Lung (tissue), 11 donors: ENCODE measurements at regions not wholly inside any gene's neighbourhood (a gene's known extent, or its start where the extent isn't known, plus 50 kb on each side); places are given as distances from the start of the nearest gene placed in this dataset.

Experiments
- ATAC-seq: fragments of 200-7000 bp; cut with Tn5 transposase; one replicate; pipeline ENCODE4 v1.9.1; 2020; ENCODE audit warnings: moderate number of reproducible peaks; ENCODE audit not compliant: insufficient read depth, low FRiP score
- DNase-seq, 3 donors: peaks; one replicate each; pipeline ENCODE4 v3.0.0-alpha.2; 2013 to 2017
- H3K27ac ChIP-seq, 2 donors: one replicate each; pipeline ENCODE4 v1.5.1; 2013; ENCODE audit warnings: mild to moderate bottlenecking in 2 of 2, moderate library complexity in 2 of 2, control low read depth in 1 of 2, inconsistent platforms in 1 of 2, low read depth in 1 of 2, low read length in 1 of 2
- H3K27me3 ChIP-seq, 3 donors: one replicate each; pipeline ENCODE4 v1.5.1; 2013; ENCODE audit warnings: low read length in 2 of 3; ENCODE audit not compliant: control insufficient read depth in 3 of 3, insufficient read depth in 3 of 3
- H3K36me3 ChIP-seq, 4 donors: one replicate each; pipeline ENCODE4 v1.5.1; 2013; ENCODE audit warnings: low read length in 4 of 4, mild to moderate bottlenecking in 1 of 4, moderate library complexity in 1 of 4; ENCODE audit not compliant: control insufficient read depth in 4 of 4, insufficient read depth in 4 of 4
- H3K4me1 ChIP-seq, 5 donors: one replicate each; pipeline ENCODE4 v1.5.1; 2013; ENCODE audit warnings: low read length in 5 of 5, mild to moderate bottlenecking in 2 of 5, moderate library complexity in 1 of 5; ENCODE audit not compliant: control insufficient read depth in 5 of 5, insufficient read depth in 5 of 5
- H3K4me3 ChIP-seq: one replicate; pipeline ENCODE4 v1.5.1; 2013; ENCODE audit warnings: mild to moderate bottlenecking, control low read depth, moderate library complexity
- H3K9ac ChIP-seq, 2 donors: one replicate each; pipeline ENCODE4 v1.5.1; 2013; ENCODE audit warnings: low read length in 2 of 2, control low read depth in 1 of 2; ENCODE audit not compliant: insufficient read depth in 1 of 2
- H3K9me3 ChIP-seq, 4 donors: one replicate each; pipeline ENCODE4 v1.5.1; 2013; ENCODE audit warnings: low read length in 3 of 4, mild to moderate bottlenecking in 1 of 4, moderate library complexity in 1 of 4; ENCODE audit not compliant: control insufficient read depth in 4 of 4, insufficient read depth in 3 of 4
- whole genome bisulfite sequencing, 2 donors: extraction: QIAGEN DNeasy Blood & Tissue Kit; methylation state at CpG; one replicate each; pipeline ENCODE4 v1.1.7; 2013; 5-methylcytosine and 5-hydroxymethylcytosine counted together
- TF ChIP-seq, protein P1 (sequence below): IDR thresholded peaks from 2 replicates; pipeline ENCODE4 v1.5.1; 2012; ENCODE audit warnings: mild to moderate bottlenecking; ENCODE audit errors: control extremely low read depth, extremely low read depth
- donor health status: control.
- donor health status: control.
- donor health status: Bipolar disorder and iron deficiency.
- donor health status: healthy.
- donor health status: DM: yes; HTN: yes; CAD: no.

DNA sequence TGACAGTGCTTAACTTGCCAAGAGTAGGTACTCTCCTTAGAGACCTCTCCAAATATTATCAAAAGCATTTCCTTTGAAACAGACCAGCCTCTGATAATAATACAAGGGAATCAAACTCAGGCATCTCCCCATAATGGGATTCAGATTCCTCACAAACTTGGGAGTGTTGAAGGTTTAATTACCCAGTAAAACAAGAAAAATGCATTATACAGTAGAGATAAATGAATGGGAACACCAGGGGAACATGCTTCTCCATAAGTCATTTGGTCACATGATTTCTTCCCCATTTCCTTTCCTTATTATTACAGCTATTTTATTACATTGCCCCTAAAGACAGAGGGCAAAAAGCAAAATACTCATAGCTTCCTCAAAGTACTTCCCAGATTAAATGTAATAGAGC, 325.0 kb upstream of the CDIN1 start:
- Histone ChIP-seq H3K9ac (no peak overlapping the region), H3K9me3 (peaks cover 0 to 2% (median 0%) of the 10 kb centered on the region in 4 donors), H3K36me3 (no peaks in the 10 kb centered on the region), H3K4me1 (peaks cover 0 to 3% (median 0%) of the 10 kb centered on the region in 5 donors), H3K4me3 (no peak overlapping the region), H3K27ac (no peak overlapping the region), H3K27me3 (peaks cover 0 to 3% (median 2%) of the 10 kb centered on the region in 3 donors)
- ATAC-seq: no peak
- DNase-seq: no peak
- TF ChIP-seq, protein P1, sequence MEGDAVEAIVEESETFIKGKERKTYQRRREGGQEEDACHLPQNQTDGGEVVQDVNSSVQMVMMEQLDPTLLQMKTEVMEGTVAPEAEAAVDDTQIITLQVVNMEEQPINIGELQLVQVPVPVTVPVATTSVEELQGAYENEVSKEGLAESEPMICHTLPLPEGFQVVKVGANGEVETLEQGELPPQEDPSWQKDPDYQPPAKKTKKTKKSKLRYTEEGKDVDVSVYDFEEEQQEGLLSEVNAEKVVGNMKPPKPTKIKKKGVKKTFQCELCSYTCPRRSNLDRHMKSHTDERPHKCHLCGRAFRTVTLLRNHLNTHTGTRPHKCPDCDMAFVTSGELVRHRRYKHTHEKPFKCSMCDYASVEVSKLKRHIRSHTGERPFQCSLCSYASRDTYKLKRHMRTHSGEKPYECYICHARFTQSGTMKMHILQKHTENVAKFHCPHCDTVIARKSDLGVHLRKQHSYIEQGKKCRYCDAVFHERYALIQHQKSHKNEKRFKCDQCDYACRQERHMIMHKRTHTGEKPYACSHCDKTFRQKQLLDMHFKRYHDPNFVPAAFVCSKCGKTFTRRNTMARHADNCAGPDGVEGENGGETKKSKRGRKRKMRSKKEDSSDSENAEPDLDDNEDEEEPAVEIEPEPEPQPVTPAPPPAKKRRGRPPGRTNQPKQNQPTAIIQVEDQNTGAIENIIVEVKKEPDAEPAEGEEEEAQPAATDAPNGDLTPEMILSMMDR: no peak

DNA sequence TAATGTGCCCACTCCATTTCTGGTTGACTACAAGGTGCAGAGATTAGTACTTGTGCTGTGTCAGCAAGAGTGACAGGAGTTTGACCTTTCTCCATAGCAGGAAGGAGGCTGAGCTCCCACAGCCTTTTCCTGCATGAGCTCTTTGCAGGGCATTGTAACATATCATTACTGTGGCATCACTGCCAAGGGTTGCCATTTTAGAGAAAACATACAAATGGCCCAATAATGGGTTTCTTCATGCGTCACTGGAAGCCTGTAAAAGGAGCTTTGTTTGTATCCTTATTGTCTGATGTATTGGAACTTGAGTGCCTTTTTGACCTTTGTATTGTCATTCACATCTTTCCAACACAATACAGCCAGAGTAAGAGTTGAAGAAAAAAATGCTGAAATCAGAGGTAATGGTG, 323.0 kb upstream of the CDIN1 start:
- DNase-seq (no peak), ATAC-seq (no peak)
- Histone ChIP-seq H3K36me3 (no peaks in the 10 kb centered on the region), H3K4me3 (no peak overlapping the region), H3K4me1 (peaks cover 0 to 3% (median 0%) of the 10 kb centered on the region in 5 donors), H3K9me3 (peaks cover 0 to 2% (median 0%) of the 10 kb centered on the region in 4 donors), H3K9ac (no peak overlapping the region), H3K27ac (no peak overlapping the region), H3K27me3 (peaks cover 0 to 2% (median 0%) of the 10 kb centered on the region in 3 donors)
- TF ChIP-seq, protein P1: no peak
- WGBS, 2 donors: 80 to 88% methylated on average over 1 of the region's 1 CpG

DNA sequence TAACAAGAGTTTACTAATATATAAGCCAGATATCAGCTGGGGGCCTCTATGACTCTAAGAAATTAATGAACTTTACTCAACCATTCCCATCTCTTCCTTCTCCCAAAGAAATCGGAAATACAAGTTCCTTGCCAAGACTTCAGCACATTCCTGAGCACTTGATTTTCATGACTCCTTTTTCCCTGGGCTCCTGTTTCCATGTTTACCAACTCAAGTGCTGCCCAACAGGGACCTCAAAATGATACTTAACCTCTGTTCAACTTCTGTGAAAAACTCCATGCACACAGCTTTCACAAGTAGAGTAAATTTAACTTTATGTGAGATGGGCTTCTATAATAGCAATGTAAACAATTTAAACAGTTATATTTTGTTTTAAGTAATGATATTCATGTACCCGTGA, 315.8 kb upstream of the CDIN1 start:
- no peak for ATAC-seq

More for the DNA sequence above, 315.8 kb upstream of the CDIN1 start:
- H3K9me3 ChIP-seq: no peaks in the 10 kb centered on the region
- no peak overlapping the region for H3K27ac ChIP-seq
- H3K4me1 ChIP-seq: no peaks in the 10 kb centered on the region
- TF ChIP-seq, protein P1: no peak
- H3K27me3 ChIP-seq: peaks cover 0 to 7% (median 0%) of the 10 kb centered on the region in 3 donors
- DNase-seq: peak in 2 of 3 donors; percentile 14 to 58
- 58 to 78% methylated on average over 2 of the region's 2 CpGs for WGBS, 2 donors
- no peak overlapping the region for H3K9ac ChIP-seq
- no peak overlapping the region for H3K4me3 ChIP-seq
- H3K36me3 ChIP-seq: no peaks in the 10 kb centered on the region
